Omental fat pad (tissue), 3 donors: ENCODE measurements at regions not wholly inside any gene's neighbourhood (a gene's known extent, or its start where the extent isn't known, plus 50 kb on each side); places are given as distances from the start of the nearest gene placed in this dataset.
"Not testable (repeated sequence)": the region's sequence is repeated elsewhere in the genome, so short reads cannot be mapped to it uniquely, and the experiment has no call there.

Experiments
- ATAC-seq: fragments of 150-250 bp; one replicate; pipeline ENCODE4 v1.9.1; 2016; ENCODE audit warnings: mild to moderate bottlenecking, moderate library complexity; ENCODE audit not compliant: low FRiP score
- DNase-seq: peaks from one replicate; pipeline ENCODE4 v3.0.0-alpha.2; 2019; ENCODE audit warnings: low spot score
- CTCF ChIP-seq, 3 donors: fragments of 450-650 bp; IDR thresholded peaks; one replicate each; pipeline ENCODE4 v1.5.1; 2016 to 2017; ENCODE audit warnings: antibody characterized with exemption in 3 of 3, mild to moderate bottlenecking in 3 of 3, moderate library complexity in 2 of 3

GRCh38 chr6:27742833-27743573 is 169.2 kb downstream of the OR2B2 start:
- TF ChIP-seq CTCF (IDR thresholded peaks at IDR 0.05) = no peak
- ATAC-seq = no peak
- DNase-seq = no peak

GRCh38 chr6:27739902-27740301 is 172.3 kb downstream of the OR2B2 start:
- ATAC-seq, DNase-seq: not testable (repeated sequence)

GRCh38 chr6:27736686-27737085 is 175.5 kb downstream of the OR2B2 start:
- TF ChIP-seq CTCF (IDR thresholded peaks at IDR 0.05) = no peak
- DNase-seq (no peak), ATAC-seq (no peak)

- no peak for TF ChIP-seq CTCF (IDR thresholded peaks at IDR 0.05)
- DNase-seq = no peak
- ATAC-seq = no peak
Observed at GRCh38 chr6:27728442-27728841, 183.8 kb downstream of the OR2B2 start.

GRCh38 chr6:27726619-27727023 is 185.6 kb downstream of the OR2B2 start:
- DNase-seq (no peak), ATAC-seq (no peak)
- TF ChIP-seq CTCF (IDR thresholded peaks at IDR 0.05) = no peak

- DNase-seq = no peak
- no peak for TF ChIP-seq CTCF (IDR thresholded peaks at IDR 0.05)
Observed at GRCh38 chr6:27720607-27721580, 191.3 kb downstream of the OR2B2 start.

GRCh38 chr6:27719039-27719438 is 193.2 kb downstream of the OR2B2 start:
- not testable (repeated sequence) for ATAC-seq, DNase-seq

More at GRCh38 chr6:27720607-27721580, 191.3 kb downstream of the OR2B2 start:
- ATAC-seq = no peak

GRCh38 chr6:27706431-27706830 is 205.8 kb downstream of the OR2B2 start:
- DNase-seq (no peak), ATAC-seq (no peak)
- TF ChIP-seq CTCF (IDR thresholded peaks at IDR 0.05) = no peak
